ENCODE measurements at regions not wholly inside any gene's neighbourhood (a gene's known extent, or its start where the extent isn't known, plus 50 kb on each side); places are given as distances from the start of the nearest gene placed in this dataset.

GRCh38 chr4:152175586-152175985, 360.3 kb downstream of the FBXW7 start:
- H3K27me3 Mint-ChIP-seq (ENCODE audit: low read depth in 3 of 3): peaks cover 1 to 4% (median 3%) of the 10 kb centered on the region in 3 donors
- no peak overlapping the region for H3K4me3 Mint-ChIP-seq
- DNase-seq: no peak
- H3K27ac Mint-ChIP-seq: no peak overlapping the region
- H3K36me3 Mint-ChIP-seq: no peaks in the 10 kb centered on the region
- no peaks in the 10 kb centered on the region for H3K9me3 Mint-ChIP-seq
- no peaks in the 10 kb centered on the region for H3K4me1 Mint-ChIP-seq

GRCh38 chr4:152172146-152172545, 363.7 kb downstream of the FBXW7 start:
- no peak for DNase-seq
- Mint-ChIP-seq H3K9me3 (no peaks in the 10 kb centered on the region), H3K36me3 (no peaks in the 10 kb centered on the region), H3K27me3 (ENCODE audit: low read depth in 3 of 3) (peaks cover 0 to 3% (median 0%) of the 10 kb centered on the region in 3 donors), H3K4me3 (no peak overlapping the region), H3K27ac (no peak overlapping the region), H3K4me1 (no peaks in the 10 kb centered on the region)

- H3K4me3 Mint-ChIP-seq: no peak overlapping the region
- H3K9me3 Mint-ChIP-seq: no peaks in the 10 kb centered on the region
- DNase-seq: no peak
- H3K36me3 Mint-ChIP-seq: no peaks in the 10 kb centered on the region
- H3K27ac Mint-ChIP-seq: no peak overlapping the region
- peaks cover 0 to 5% (median 2%) of the 10 kb centered on the region in 3 donors for H3K27me3 Mint-ChIP-seq (ENCODE audit: low read depth in 3 of 3)
- H3K4me1 Mint-ChIP-seq: no peaks in the 10 kb centered on the region
Measured at GRCh38 chr4:152171556-152171955, 364.3 kb downstream of the FBXW7 start.

- Mint-ChIP-seq H3K27me3 (ENCODE audit: low read depth in 3 of 3) (peaks cover 2 to 3% (median 2%) of the 10 kb centered on the region in 3 donors), H3K36me3 (no peaks in the 10 kb centered on the region), H3K9me3 (no peaks in the 10 kb centered on the region), H3K4me3 (no peak overlapping the region), H3K27ac (no peak overlapping the region), H3K4me1 (no peaks in the 10 kb centered on the region)
- DNase-seq: no peak
Measured at GRCh38 chr4:152169683-152170082, 366.2 kb downstream of the FBXW7 start.

- H3K36me3 Mint-ChIP-seq: peaks cover 0 to 2% (median 0%) of the 10 kb centered on the region in 3 donors
- peaks cover 2 to 6% (median 2%) of the 10 kb centered on the region in 3 donors for H3K27me3 Mint-ChIP-seq (ENCODE audit: low read depth in 3 of 3)
- H3K9me3 Mint-ChIP-seq: no peaks in the 10 kb centered on the region
- H3K4me1 Mint-ChIP-seq: no peaks in the 10 kb centered on the region
- no peak for DNase-seq
- H3K27ac Mint-ChIP-seq: no peak overlapping the region
- H3K4me3 Mint-ChIP-seq: no peak overlapping the region
Measured at GRCh38 chr4:152168987-152169616, 366.8 kb downstream of the FBXW7 start.

GRCh38 chr4:152166567-152166966, 369.3 kb downstream of the FBXW7 start:
- DNase-seq: no peak
- no peaks in the 10 kb centered on the region for H3K4me1 Mint-ChIP-seq
- no peak overlapping the region for H3K4me3 Mint-ChIP-seq
- peaks cover 2 to 13% (median 4%) of the 10 kb centered on the region in 3 donors for H3K27me3 Mint-ChIP-seq (ENCODE audit: low read depth in 3 of 3)
- H3K27ac Mint-ChIP-seq: no peak overlapping the region
- H3K36me3 Mint-ChIP-seq: peaks cover 0 to 4% (median 3%) of the 10 kb centered on the region in 3 donors
- H3K9me3 Mint-ChIP-seq: no peaks in the 10 kb centered on the region

GRCh38 chr4:152165846-152166245, 370.0 kb downstream of the FBXW7 start:
- Mint-ChIP-seq H3K27ac (no peak overlapping the region), H3K4me1 (no peaks in the 10 kb centered on the region)

GRCh38 chr4:152165146-152165545, 370.7 kb downstream of the FBXW7 start:
- Mint-ChIP-seq H3K9me3 (no peaks in the 10 kb centered on the region), H3K4me3 (no peak overlapping the region), H3K27me3 (ENCODE audit: low read depth in 3 of 3) (peaks cover 2 to 13% (median 4%) of the 10 kb centered on the region in 3 donors), H3K4me1 (no peaks in the 10 kb centered on the region), H3K27ac (no peak overlapping the region), H3K36me3 (peaks cover 0 to 4% (median 3%) of the 10 kb centered on the region in 3 donors)
- DNase-seq: no peak

More at GRCh38 chr4:152165846-152166245, 370.0 kb downstream of the FBXW7 start:
- Mint-ChIP-seq H3K4me3 (no peak overlapping the region), H3K9me3 (no peaks in the 10 kb centered on the region), H3K27me3 (ENCODE audit: low read depth in 3 of 3) (peaks cover 2 to 13% (median 4%) of the 10 kb centered on the region in 3 donors), H3K36me3 (peaks cover 0 to 4% (median 3%) of the 10 kb centered on the region in 3 donors)
- no peak for DNase-seq

GRCh38 chr4:152164561-152164960, 371.3 kb downstream of the FBXW7 start:
- H3K27me3 Mint-ChIP-seq (ENCODE audit: low read depth in 3 of 3): peaks cover 2 to 13% (median 4%) of the 10 kb centered on the region in 3 donors
- no peak overlapping the region for H3K27ac Mint-ChIP-seq
- peaks cover 0 to 4% (median 3%) of the 10 kb centered on the region in 3 donors for H3K36me3 Mint-ChIP-seq
- no peaks in the 10 kb centered on the region for H3K4me1 Mint-ChIP-seq
- H3K9me3 Mint-ChIP-seq: no peaks in the 10 kb centered on the region
- DNase-seq: no peak
- no peak overlapping the region for H3K4me3 Mint-ChIP-seq

- DNase-seq: no peak
- no peaks in the 10 kb centered on the region for H3K9me3 Mint-ChIP-seq
- H3K4me1 Mint-ChIP-seq: no peaks in the 10 kb centered on the region
- H3K27ac Mint-ChIP-seq: no peak overlapping the region
- H3K27me3 Mint-ChIP-seq (ENCODE audit: low read depth in 3 of 3): peaks cover 2 to 13% (median 4%) of the 10 kb centered on the region in 3 donors
- peaks cover 0 to 4% (median 3%) of the 10 kb centered on the region in 3 donors for H3K36me3 Mint-ChIP-seq
- H3K4me3 Mint-ChIP-seq: no peak overlapping the region
Measured at GRCh38 chr4:152162331-152162697, 373.6 kb downstream of the FBXW7 start.

GRCh38 chr4:152161676-152162330, 374.1 kb downstream of the FBXW7 start:
- no peak for DNase-seq
- H3K27ac Mint-ChIP-seq: no peak overlapping the region
- H3K9me3 Mint-ChIP-seq: no peaks in the 10 kb centered on the region
- H3K27me3 Mint-ChIP-seq (ENCODE audit: low read depth in 3 of 3): peaks cover 2 to 13% (median 4%) of the 10 kb centered on the region in 3 donors
- H3K4me1 Mint-ChIP-seq: no peaks in the 10 kb centered on the region
- H3K4me3 Mint-ChIP-seq: no peak overlapping the region
- peaks cover 0 to 4% (median 3%) of the 10 kb centered on the region in 3 donors for H3K36me3 Mint-ChIP-seq

- H3K4me3 Mint-ChIP-seq: no peak overlapping the region
- H3K36me3 Mint-ChIP-seq: peaks cover 0 to 4% (median 3%) of the 10 kb centered on the region in 3 donors
- H3K27me3 Mint-ChIP-seq (ENCODE audit: low read depth in 3 of 3): peaks cover 0 to 10% (median 2%) of the 10 kb centered on the region in 3 donors
- no peaks in the 10 kb centered on the region for H3K4me1 Mint-ChIP-seq
- H3K27ac Mint-ChIP-seq: no peak overlapping the region
- no peaks in the 10 kb centered on the region for H3K9me3 Mint-ChIP-seq
- no peak for DNase-seq
Measured at GRCh38 chr4:152160225-152160800, 375.6 kb downstream of the FBXW7 start.

- Mint-ChIP-seq H3K4me1 (no peaks in the 10 kb centered on the region), H3K36me3 (peaks cover 3 to 4% (median 3%) of the 10 kb centered on the region in 3 donors), H3K9me3 (no peaks in the 10 kb centered on the region), H3K27ac (no peak overlapping the region), H3K27me3 (ENCODE audit: low read depth in 3 of 3) (peaks cover 0 to 10% (median 3%) of the 10 kb centered on the region in 3 donors), H3K4me3 (no peak overlapping the region)
- DNase-seq: no peak
Measured at GRCh38 chr4:152159773-152160172, 376.1 kb downstream of the FBXW7 start.

- no peaks in the 10 kb centered on the region for H3K4me1 Mint-ChIP-seq
- H3K27me3 Mint-ChIP-seq (ENCODE audit: low read depth in 3 of 3): peaks cover 0 to 3% (median 1%) of the 10 kb centered on the region in 3 donors
- DNase-seq: no peak
- H3K27ac Mint-ChIP-seq: peak overlapping the region in 1 of 6 donors; percentile 62
- no peak overlapping the region for H3K4me3 Mint-ChIP-seq
- no peaks in the 10 kb centered on the region for H3K9me3 Mint-ChIP-seq
- H3K36me3 Mint-ChIP-seq: peaks cover 0 to 4% (median 0%) of the 10 kb centered on the region in 3 donors
Measured at GRCh38 chr4:152158225-152158624, 377.7 kb downstream of the FBXW7 start.

Data from immature natural killer cell (primary cell).